Fibroblast of lung (primary cell): ENCODE measurements at regions not wholly inside any gene's neighbourhood (a gene's known extent, or its start where the extent isn't known, plus 50 kb on each side); places are given as distances from the start of the nearest gene placed in this dataset.

Source experiments
- DNase-seq, 2 donors: peaks; one replicate each; pipeline versions ENCODE4 v3.0.0 to v3.0.0-alpha.2; 2010; ENCODE audit warnings: low read depth in 2 of 2
- H2AFZ ChIP-seq: 2 replicates; pipeline ENCODE4 v1.5.1; 2012; ENCODE audit warnings: low read length, control low read depth, inconsistent platforms
- H3K27ac ChIP-seq: 2 replicates; pipeline ENCODE4 v1.5.1; 2011; ENCODE audit warnings: low read length, control low read depth; ENCODE audit not compliant: insufficient read depth
- H3K27me3 ChIP-seq: 2 replicates; pipeline ENCODE4 v1.5.1; 2011; ENCODE audit warnings: mild to moderate bottlenecking, low read length; ENCODE audit not compliant: control insufficient read depth, insufficient read depth
- H3K36me3 ChIP-seq: 2 replicates; pipeline ENCODE4 v1.5.1; 2011; ENCODE audit warnings: low read length; ENCODE audit not compliant: control insufficient read depth, insufficient read depth
- H3K4me1 ChIP-seq: 2 replicates; pipeline ENCODE4 v1.5.1; 2011; ENCODE audit warnings: low read length; ENCODE audit not compliant: control insufficient read depth, insufficient read depth; ENCODE audit errors: extremely low read depth
- H3K4me2 ChIP-seq: 2 replicates; pipeline ENCODE4 v1.5.1; 2011; ENCODE audit warnings: low read length, control low read depth; ENCODE audit not compliant: insufficient read depth; ENCODE audit errors: extremely low read depth
- H3K4me3 ChIP-seq, 4 experiments: fragments of 200-600 bp in 1 of 4; sonication (generic) in 1 of 4; replicated peaks in 1 of 4; 2 replicates each; pipeline ENCODE4 v1.5.1; 2011 to 2016; ENCODE audit warnings: low read length in 4 of 4, low read depth in 3 of 4, mild to moderate bottlenecking in 3 of 4, control low read depth in 2 of 4, inconsistent platforms in 1 of 4, mixed read lengths in 1 of 4; ENCODE audit not compliant: insufficient read depth in 1 of 4; ENCODE audit errors: control extremely low read depth in 1 of 4
- H3K79me2 ChIP-seq: 2 replicates; pipeline ENCODE4 v1.5.1; 2012; ENCODE audit warnings: mild to moderate bottlenecking, low read length, inconsistent platforms; ENCODE audit not compliant: control insufficient read depth, insufficient read depth
- H3K9ac ChIP-seq: 2 replicates; pipeline ENCODE4 v1.5.1; 2011; ENCODE audit warnings: mild to moderate bottlenecking, low read length, control low read depth; ENCODE audit not compliant: insufficient read depth
- H3K9me3 ChIP-seq: 2 replicates; pipeline ENCODE4 v1.5.1; 2012; ENCODE audit warnings: low read depth, low read length; ENCODE audit not compliant: control insufficient read depth, insufficient read depth
- H4K20me1 ChIP-seq: 2 replicates; pipeline ENCODE4 v1.5.1; 2011; ENCODE audit warnings: low read length; ENCODE audit not compliant: control insufficient read depth, insufficient read depth; ENCODE audit errors: extremely low read depth
- CTCF ChIP-seq, 2 donors: IDR thresholded peaks in 1 of 2; conservative IDR thresholded peaks in 1 of 2; 1 replicate in 1 of 2; 2 replicates in 1 of 2; pipeline ENCODE4 v1.5.1; 2011 to 2012; ENCODE audit warnings: low read length in 2 of 2, control low read depth in 1 of 2, inconsistent platforms in 1 of 2, low read depth in 1 of 2, mild to moderate bottlenecking in 1 of 2
- EZH2 ChIP-seq: IDR thresholded peaks from 2 replicates; pipeline ENCODE4 v1.5.1; 2012; ENCODE audit warnings: low read length, control low read depth, mild to moderate bottlenecking; ENCODE audit errors: missing control alignments

- H3K9me3 ChIP-seq, result no peaks in the 10 kb centered on the region
- H3K4me1 ChIP-seq, result no peaks in the 10 kb centered on the region
Observed at GRCh38 chr22:48734961-48735360, 1092.7 kb downstream of the BRD1 start.

GRCh38 chr22:48734359-48734758, 1093.3 kb downstream of the BRD1 start:
- Histone ChIP-seq H3K27me3 (no peaks in the 10 kb centered on the region), H3K4me1 (no peaks in the 10 kb centered on the region), H3K36me3 (no peaks in the 10 kb centered on the region), H4K20me1 (no peaks in the 10 kb centered on the region), H3K9me3 (no peaks in the 10 kb centered on the region), H3K4me2 (no peak overlapping the region), H3K27ac (no peak overlapping the region), H2AFZ (no peak overlapping the region), H3K79me2 (no peaks in the 10 kb centered on the region), H3K4me3 (no peak overlapping the region), H3K9ac (no peak overlapping the region)
- TF ChIP-seq EZH2 (no peak), CTCF (conservative IDR thresholded peaks at IDR 0.05 in 1 of 2, IDR thresholded peaks at IDR 0.05 in 1 of 2; ENCODE audit: low read depth in 1 of 2, low read length in 2 of 2) (no peak)
- no peak for DNase-seq

More at GRCh38 chr22:48734961-48735360, 1092.7 kb downstream of the BRD1 start:
- Histone ChIP-seq H3K36me3 (no peaks in the 10 kb centered on the region), H3K27ac (no peak overlapping the region), H4K20me1 (no peaks in the 10 kb centered on the region), H2AFZ (no peak overlapping the region), H3K79me2 (no peaks in the 10 kb centered on the region), H3K4me3 (no peak overlapping the region), H3K9ac (no peak overlapping the region), H3K4me2 (no peak overlapping the region), H3K27me3 (no peaks in the 10 kb centered on the region)
- TF ChIP-seq EZH2 (no peak), CTCF (conservative IDR thresholded peaks at IDR 0.05 in 1 of 2, IDR thresholded peaks at IDR 0.05 in 1 of 2; ENCODE audit: low read depth in 1 of 2, low read length in 2 of 2) (no peak)
- no peak for DNase-seq

- Histone ChIP-seq H3K4me2 (no peak overlapping the region), H3K79me2 (no peaks in the 10 kb centered on the region), H3K9me3 (no peaks in the 10 kb centered on the region), H3K27ac (no peak overlapping the region), H3K27me3 (no peaks in the 10 kb centered on the region), H4K20me1 (no peaks in the 10 kb centered on the region), H3K4me3 (no peak overlapping the region), H3K36me3 (no peaks in the 10 kb centered on the region), H3K4me1 (no peaks in the 10 kb centered on the region), H2AFZ (no peak overlapping the region), H3K9ac (no peak overlapping the region)
- no peak for DNase-seq
- TF ChIP-seq CTCF (conservative IDR thresholded peaks at IDR 0.05 in 1 of 2, IDR thresholded peaks at IDR 0.05 in 1 of 2; ENCODE audit: low read depth in 1 of 2, low read length in 2 of 2), result no peak
- no peak for TF ChIP-seq EZH2
Observed at GRCh38 chr22:48729499-48730171, 1098.0 kb downstream of the BRD1 start.
